ENCODE measurements at regions not wholly inside any gene's neighbourhood (a gene's known extent, or its start where the extent isn't known, plus 50 kb on each side); places are given as distances from the start of the nearest gene placed in this dataset.

GRCh38 chr6:15947436-15947835 lies 181.4 kb upstream of the MYLIP start (continued):
- TF ChIP-seq ZNF622 (IDR thresholded peaks at IDR 0.05) (no peak), MAX (IDR thresholded peaks at IDR 0.05; ENCODE audit: low read depth, low read length) (no peak), SRF (IDR thresholded peaks at IDR 0.05; ENCODE audit: low read depth in 2 of 2, low read length in 2 of 2) (no peak), MEF2B (IDR thresholded peaks at IDR 0.05; ENCODE audit: partially characterized antibody, poor library complexity, severe bottlenecking) (no peak), NKRF (conservative IDR thresholded peaks at IDR 0.05) (no peak), TAF1 (IDR thresholded peaks at IDR 0.05; ENCODE audit: borderline replicate concordance, low read depth, low read length) (no peak), BCLAF1 (IDR thresholded peaks at IDR 0.05) (no peak), MEF2A (IDR thresholded peaks at IDR 0.05; ENCODE audit: insufficient read depth, low read depth, low read length) (no peak), IRF5 (IDR thresholded peaks at IDR 0.05; ENCODE audit: borderline replicate concordance) (no peak)

All from GM12878 (cell line).